GM12864 (cell line): ENCODE measurements at regions not wholly inside any gene's neighbourhood (a gene's known extent, or its start where the extent isn't known, plus 50 kb on each side); places are given as distances from the start of the nearest gene placed in this dataset.

Source experiments
- DNase-seq: peaks from one replicate; pipeline ENCODE4 v3.0.0-alpha.2; 2011; ENCODE audit warnings: low read depth
- H3K4me3 ChIP-seq: 2 replicates; pipeline ENCODE4 v1.5.1; 2011; ENCODE audit warnings: mild to moderate bottlenecking, low read depth, low read length, control low read depth
- TF ChIP-seq, protein P1 (sequence below): IDR thresholded peaks from 2 replicates; pipeline ENCODE4 v1.5.1; 2011; ENCODE audit warnings: low read depth, mild to moderate bottlenecking, moderate library complexity, low read length, control low read depth, inconsistent platforms; ENCODE audit errors: missing control alignments

DNA sequence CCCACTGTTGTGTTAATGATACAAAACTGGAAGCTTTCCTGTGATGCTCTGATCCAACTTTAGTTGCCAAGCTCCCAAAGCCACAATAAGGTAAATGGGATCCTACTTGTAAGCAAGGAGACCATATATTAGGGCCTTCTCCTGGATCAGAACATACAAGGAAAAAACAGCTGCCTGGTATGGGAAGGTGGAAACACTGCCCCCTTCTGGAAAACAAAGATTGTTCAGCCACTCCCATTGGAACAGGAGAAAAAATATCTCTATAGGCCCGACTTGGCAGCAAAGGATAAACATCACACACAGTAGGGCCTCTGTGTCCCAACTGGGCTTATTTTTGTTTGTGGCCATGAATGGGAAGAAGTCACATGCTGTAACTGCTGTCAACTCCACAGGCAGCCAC is 166.5 kb downstream of the TBX22 start:
- TF ChIP-seq, protein P1, sequence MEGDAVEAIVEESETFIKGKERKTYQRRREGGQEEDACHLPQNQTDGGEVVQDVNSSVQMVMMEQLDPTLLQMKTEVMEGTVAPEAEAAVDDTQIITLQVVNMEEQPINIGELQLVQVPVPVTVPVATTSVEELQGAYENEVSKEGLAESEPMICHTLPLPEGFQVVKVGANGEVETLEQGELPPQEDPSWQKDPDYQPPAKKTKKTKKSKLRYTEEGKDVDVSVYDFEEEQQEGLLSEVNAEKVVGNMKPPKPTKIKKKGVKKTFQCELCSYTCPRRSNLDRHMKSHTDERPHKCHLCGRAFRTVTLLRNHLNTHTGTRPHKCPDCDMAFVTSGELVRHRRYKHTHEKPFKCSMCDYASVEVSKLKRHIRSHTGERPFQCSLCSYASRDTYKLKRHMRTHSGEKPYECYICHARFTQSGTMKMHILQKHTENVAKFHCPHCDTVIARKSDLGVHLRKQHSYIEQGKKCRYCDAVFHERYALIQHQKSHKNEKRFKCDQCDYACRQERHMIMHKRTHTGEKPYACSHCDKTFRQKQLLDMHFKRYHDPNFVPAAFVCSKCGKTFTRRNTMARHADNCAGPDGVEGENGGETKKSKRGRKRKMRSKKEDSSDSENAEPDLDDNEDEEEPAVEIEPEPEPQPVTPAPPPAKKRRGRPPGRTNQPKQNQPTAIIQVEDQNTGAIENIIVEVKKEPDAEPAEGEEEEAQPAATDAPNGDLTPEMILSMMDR = no peak
- no peak overlapping the region for H3K4me3 ChIP-seq
- no peak for DNase-seq

DNA sequence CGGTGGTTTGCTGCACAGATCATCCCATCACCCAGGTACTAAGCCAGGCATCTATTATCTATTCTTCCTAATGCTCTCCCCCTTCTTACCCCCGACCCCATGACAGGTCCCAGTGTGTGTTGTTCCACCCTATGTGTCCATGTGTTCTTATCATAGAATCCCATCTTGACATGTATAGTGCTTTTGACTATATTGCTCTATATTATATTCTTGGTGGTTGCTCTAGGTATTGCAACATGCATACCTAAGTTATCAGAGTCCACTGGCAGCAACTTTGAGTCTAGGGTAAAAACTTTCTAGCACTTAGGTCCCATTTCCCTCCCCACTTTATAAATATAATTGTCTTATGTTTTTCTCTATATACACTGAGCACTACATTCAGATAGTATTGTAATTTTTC is 170.3 kb downstream of the TBX22 start:
- H3K4me3 ChIP-seq = no peak overlapping the region
- DNase-seq = no peak
- TF ChIP-seq, protein P1 = no peak

DNA sequence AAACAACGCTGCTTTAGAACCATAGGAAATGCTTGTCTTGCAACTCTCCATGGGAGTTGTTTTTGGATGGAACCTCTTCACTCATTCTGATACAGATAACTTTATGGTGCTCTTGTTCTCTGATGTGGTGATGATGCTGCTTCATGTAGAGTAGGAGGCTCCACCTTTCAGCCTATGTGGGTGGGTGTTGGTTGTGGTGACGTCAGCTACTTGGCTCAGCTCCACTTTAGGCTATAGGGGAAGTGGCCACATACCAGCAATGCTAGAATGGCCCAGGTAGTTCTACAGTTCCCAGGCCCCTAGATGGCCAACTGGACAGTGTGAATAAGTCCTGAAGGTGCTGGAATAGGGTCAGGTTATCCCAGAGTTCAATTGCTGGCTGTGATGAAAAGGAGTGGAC is 192.1 kb downstream of the TBX22 start:
- DNase-seq = no peak
- TF ChIP-seq, protein P1 = no peak
- no peak overlapping the region for H3K4me3 ChIP-seq

DNA sequence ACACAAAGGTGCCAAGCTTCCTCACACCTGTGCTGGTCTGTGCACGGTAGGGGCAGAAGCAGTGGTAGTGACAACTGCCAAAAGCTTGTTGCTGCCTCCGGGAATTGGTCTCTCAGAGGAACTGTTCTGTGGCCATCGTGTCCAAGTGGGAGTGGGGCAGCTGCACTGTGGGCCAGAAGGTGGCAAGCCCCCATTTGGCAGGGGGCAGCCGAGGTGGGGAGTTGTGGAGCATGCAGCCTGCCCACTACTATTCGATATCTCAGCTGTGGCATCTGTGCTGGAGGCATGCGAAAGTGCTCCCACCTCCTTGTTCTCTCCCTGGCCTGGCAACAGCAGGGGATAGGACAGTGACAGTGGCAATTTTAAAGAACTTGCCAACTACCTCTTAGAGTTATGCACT is 192.8 kb downstream of the TBX22 start:
- H3K4me3 ChIP-seq = no peak overlapping the region
- TF ChIP-seq, protein P1 = no peak
- no peak for DNase-seq

DNA sequence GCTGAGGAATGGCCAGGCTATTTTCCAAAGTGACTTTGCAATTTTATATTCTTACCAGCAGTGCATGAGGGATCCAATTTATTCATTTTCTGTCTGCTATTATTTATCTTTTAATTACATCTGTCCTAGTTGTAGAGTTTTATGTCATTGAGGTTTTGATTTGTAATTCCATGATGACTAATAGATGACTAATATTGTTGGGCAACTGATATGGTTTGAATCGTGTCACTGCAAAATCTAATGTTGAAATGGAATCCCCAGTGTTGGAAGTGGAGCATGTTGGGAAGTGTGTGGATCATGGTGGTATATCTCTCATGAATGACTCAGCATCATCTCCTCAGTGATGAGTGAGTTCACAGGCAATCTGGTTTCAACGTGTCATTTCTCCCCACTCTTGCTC is 201.5 kb downstream of the TBX22 start:
- no peak overlapping the region for H3K4me3 ChIP-seq
- TF ChIP-seq, protein P1 = no peak
- DNase-seq = no peak

DNA sequence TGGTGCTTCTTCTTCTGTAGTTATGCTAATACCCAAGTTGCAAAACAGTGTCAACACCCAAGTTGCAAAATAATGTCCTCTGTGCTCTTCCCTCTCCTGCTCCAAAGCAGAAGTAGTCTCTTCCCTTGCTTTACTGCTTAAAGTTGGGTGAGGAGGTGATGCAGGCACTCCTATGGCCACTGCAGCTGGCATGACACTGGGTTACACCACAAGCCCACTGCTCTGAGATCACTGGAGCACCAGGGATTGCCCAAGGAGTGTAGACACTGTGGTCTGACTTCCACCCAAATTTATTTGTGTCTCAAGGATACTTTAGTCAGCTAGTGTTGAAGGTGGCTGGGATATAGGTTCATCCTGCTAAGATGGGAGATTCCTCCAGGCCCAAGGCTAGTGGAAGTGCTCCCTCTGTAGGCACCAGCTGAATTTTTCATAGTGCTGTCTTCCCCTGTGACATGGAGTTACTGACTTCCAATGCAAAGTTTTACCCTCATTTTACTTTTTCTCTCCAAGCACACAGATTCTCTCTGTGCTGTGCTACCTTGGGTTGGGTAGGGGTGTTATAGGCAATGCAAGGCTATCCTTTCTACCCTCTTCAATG is 196.2 kb upstream of the TENT5D start:
- H3K4me3 ChIP-seq = no peak overlapping the region
- DNase-seq = no peak
- TF ChIP-seq, protein P1 = no peak

DNA sequence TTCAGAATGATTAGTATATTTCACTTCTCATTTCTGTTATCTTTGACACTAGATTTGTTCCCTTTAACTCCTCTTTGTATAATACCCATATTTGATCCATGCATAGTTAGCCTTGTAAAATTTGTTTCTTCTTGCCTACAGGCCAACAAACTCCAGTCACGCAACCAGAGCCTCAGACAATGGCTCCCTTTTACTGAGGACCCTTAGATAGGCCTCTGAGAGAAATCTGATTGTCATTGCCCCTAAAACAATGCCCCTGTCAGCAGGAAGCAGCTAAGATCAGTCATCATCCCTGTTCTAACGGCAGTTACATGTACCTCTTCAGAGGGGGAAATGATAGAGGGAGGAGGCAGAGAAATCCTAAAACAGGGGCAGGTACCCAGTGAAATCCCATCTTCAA is 190.6 kb upstream of the TENT5D start:
- DNase-seq = no peak
- H3K4me3 ChIP-seq = no peak overlapping the region
- TF ChIP-seq, protein P1 = no peak
